Colonic mucosa (tissue), 4 donors: ENCODE measurements at regions not wholly inside any gene's neighbourhood (a gene's known extent, or its start where the extent isn't known, plus 50 kb on each side); places are given as distances from the start of the nearest gene placed in this dataset.
"Not testable (repeated sequence)": the region's sequence is repeated elsewhere in the genome, so short reads cannot be mapped to it uniquely, and the experiment has no call there.

ENCODE experiments used
- DNase-seq: peaks from one replicate; pipeline ENCODE4 v3.0.0-alpha.2; 2020
- H3K27ac ChIP-seq: fragments of 200-600 bp; one replicate; pipeline ENCODE4 v1.8.0; 2021
- H3K27me3 ChIP-seq: fragments of 200-600 bp; one replicate; pipeline ENCODE4 v1.8.0; 2021
- H3K36me3 ChIP-seq: fragments of 200-600 bp; one replicate; pipeline ENCODE4 v1.8.0; 2021
- H3K4me1 ChIP-seq: fragments of 200-600 bp; one replicate; pipeline ENCODE4 v1.8.0; 2021; ENCODE audit warnings: mild to moderate bottlenecking
- H3K4me3 ChIP-seq: fragments of 200-600 bp; one replicate; pipeline ENCODE4 v1.8.0; 2021
- H3K9ac ChIP-seq, 2 donors: one replicate each; pipeline ENCODE4 v1.7.0; 2013; ENCODE audit warnings: control low read depth in 2 of 2, low read depth in 2 of 2, low read length in 2 of 2
- H3K9me3 ChIP-seq: fragments of 200-600 bp; one replicate; pipeline ENCODE4 v1.8.0; 2021
- intact Hi-C: fragments of 100-400 bp; cut with DNase I; formaldehyde crosslinking; loops from one replicate; pipeline ENCODE4 v1.14.1; 2022
- TF ChIP-seq, protein P1 (sequence below): fragments of 200-600 bp; IDR thresholded peaks from one replicate; pipeline ENCODE4 v1.8.0; 2022; ENCODE audit warnings: antibody characterized with exemption, mild to moderate bottlenecking
- donor health status: healthy.
- donor health status: DM: no; HTN: no; CAD: no.
- donor health status: DM: no; HTN: no; CAD: no.

DNA sequence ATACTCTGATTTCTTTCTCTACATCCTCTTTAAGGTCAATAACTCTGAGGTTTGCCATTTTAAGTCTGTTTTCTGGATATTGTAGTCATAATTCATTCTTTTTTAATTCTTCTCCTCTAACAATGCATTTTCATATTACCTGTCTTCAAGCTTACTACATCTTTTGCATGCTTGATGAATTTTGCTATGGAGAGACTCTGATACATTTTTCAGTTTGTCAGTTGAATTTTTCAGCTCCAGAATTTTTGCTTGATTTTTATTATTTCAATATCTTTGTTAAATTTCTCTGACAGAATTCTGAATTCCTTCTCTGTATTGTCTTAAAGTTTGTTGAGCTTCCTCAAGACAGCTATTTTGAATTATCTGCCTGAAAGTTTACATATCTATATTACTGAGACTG is 159.8 kb upstream of the ST8SIA4 start:
- Histone ChIP-seq H3K36me3 (no peaks in the 10 kb centered on the region), H3K27ac (no peak overlapping the region), H3K4me1 (no peaks in the 10 kb centered on the region), H3K9me3 (no peaks in the 10 kb centered on the region), H3K4me3 (no peak overlapping the region), H3K9ac (no peak overlapping the region), H3K27me3 (no peaks in the 10 kb centered on the region)
- intact Hi-C loops, result no loop called here
- DNase-seq, result no peak
- TF ChIP-seq, protein P1, sequence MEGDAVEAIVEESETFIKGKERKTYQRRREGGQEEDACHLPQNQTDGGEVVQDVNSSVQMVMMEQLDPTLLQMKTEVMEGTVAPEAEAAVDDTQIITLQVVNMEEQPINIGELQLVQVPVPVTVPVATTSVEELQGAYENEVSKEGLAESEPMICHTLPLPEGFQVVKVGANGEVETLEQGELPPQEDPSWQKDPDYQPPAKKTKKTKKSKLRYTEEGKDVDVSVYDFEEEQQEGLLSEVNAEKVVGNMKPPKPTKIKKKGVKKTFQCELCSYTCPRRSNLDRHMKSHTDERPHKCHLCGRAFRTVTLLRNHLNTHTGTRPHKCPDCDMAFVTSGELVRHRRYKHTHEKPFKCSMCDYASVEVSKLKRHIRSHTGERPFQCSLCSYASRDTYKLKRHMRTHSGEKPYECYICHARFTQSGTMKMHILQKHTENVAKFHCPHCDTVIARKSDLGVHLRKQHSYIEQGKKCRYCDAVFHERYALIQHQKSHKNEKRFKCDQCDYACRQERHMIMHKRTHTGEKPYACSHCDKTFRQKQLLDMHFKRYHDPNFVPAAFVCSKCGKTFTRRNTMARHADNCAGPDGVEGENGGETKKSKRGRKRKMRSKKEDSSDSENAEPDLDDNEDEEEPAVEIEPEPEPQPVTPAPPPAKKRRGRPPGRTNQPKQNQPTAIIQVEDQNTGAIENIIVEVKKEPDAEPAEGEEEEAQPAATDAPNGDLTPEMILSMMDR, result no peak

- H3K36me3 ChIP-seq, result no peaks in the 10 kb centered on the region
- no peaks in the 10 kb centered on the region for H3K4me1 ChIP-seq
- intact Hi-C loops, result no loop called here
- H3K27me3 ChIP-seq, result no peaks in the 10 kb centered on the region
- no peaks in the 10 kb centered on the region for H3K9me3 ChIP-seq
- DNase-seq, result no peak
- TF ChIP-seq, protein P1, result no peak
- H3K4me3 ChIP-seq, result no peak overlapping the region
- no peak overlapping the region for H3K27ac ChIP-seq
- H3K9ac ChIP-seq, result no peak overlapping the region
Measured at GRCh38 chr5:101047181-101047580, 144.1 kb upstream of the ST8SIA4 start.

DNA sequence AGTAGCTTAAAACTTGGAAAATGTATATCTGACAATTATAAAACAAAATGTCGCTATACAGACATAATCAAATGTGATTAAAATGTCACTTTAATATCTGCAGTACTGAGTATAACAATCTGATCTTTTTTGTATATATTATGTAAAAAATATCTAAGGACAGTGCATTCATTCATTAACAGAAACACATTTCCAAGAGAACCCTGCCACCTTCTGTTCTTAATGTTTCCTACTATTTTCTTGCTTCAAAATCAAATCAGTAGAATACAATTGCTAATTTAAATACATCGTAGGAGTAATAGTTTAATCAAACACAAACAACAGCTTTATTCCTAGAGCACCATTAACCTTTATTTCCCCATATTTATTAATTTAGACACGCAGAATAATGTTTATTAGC is 142.6 kb upstream of the ST8SIA4 start:
- H3K27ac ChIP-seq, result no peak overlapping the region
- H3K4me1 ChIP-seq, result no peaks in the 10 kb centered on the region
- no peaks in the 10 kb centered on the region for H3K36me3 ChIP-seq
- intact Hi-C loops, result no loop called here
- TF ChIP-seq, protein P1, result no peak
- H3K9me3 ChIP-seq, result no peaks in the 10 kb centered on the region
- no peak overlapping the region for H3K9ac ChIP-seq
- no peak overlapping the region for H3K4me3 ChIP-seq
- no peaks in the 10 kb centered on the region for H3K27me3 ChIP-seq
- DNase-seq, result no peak

- H3K36me3 ChIP-seq, intact Hi-C loops, H3K4me1 ChIP-seq, H3K4me3 ChIP-seq, H3K27me3 ChIP-seq, DNase-seq, H3K27ac ChIP-seq, H3K9me3 ChIP-seq, H3K9ac ChIP-seq: not testable (repeated sequence)
Measured at GRCh38 chr5:101040002-101040401, 136.9 kb upstream of the ST8SIA4 start.

DNA sequence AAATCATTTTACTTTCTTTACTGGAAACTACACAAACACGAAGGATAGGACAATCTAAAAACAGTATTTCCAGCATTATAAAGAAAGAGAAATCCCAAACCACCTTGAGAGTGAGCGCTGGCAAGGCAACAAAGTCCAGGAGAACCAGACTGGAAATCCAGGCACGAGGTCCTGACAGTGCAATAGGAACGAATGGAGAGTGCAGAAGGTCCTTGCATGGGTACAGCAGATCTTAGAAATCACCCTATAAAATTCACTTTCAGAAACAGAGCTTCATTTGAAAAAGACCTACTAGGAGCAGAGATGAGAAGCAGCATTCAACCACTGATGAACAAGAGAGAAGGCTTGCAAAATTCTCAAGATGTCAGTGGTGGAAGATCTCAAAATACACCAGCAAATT is 133.7 kb upstream of the ST8SIA4 start:
- no peak overlapping the region for H3K9ac ChIP-seq
- H3K4me1 ChIP-seq, result no peaks in the 10 kb centered on the region
- no peak overlapping the region for H3K27ac ChIP-seq
- DNase-seq, result no peak
- no peaks in the 10 kb centered on the region for H3K36me3 ChIP-seq
- TF ChIP-seq, protein P1, result no peak
- intact Hi-C loops, result no loop called here
- H3K9me3 ChIP-seq, result no peaks in the 10 kb centered on the region
- H3K4me3 ChIP-seq, result no peak overlapping the region
- H3K27me3 ChIP-seq, result no peaks in the 10 kb centered on the region

GRCh38 chr5:101035425-101035824 is 132.3 kb upstream of the ST8SIA4 start:
- DNase-seq, result no peak
- Histone ChIP-seq H3K9me3 (no peaks in the 10 kb centered on the region), H3K4me3 (no peak overlapping the region)

More at GRCh38 chr5:101035425-101035824, 132.3 kb upstream of the ST8SIA4 start:
- intact Hi-C loops, result no loop called here
- Histone ChIP-seq H3K27ac (no peak overlapping the region), H3K4me1 (no peaks in the 10 kb centered on the region), H3K36me3 (no peaks in the 10 kb centered on the region), H3K9ac (no peak overlapping the region), H3K27me3 (no peaks in the 10 kb centered on the region)
- TF ChIP-seq, protein P1, result no peak
